HCT116 (cell line): ENCODE measurements at regions not wholly inside any gene's neighbourhood (a gene's known extent, or its start where the extent isn't known, plus 50 kb on each side); places are given as distances from the start of the nearest gene placed in this dataset.
A peak's percentile ranks its signal among the peaks of the same experiment; 100 is the strongest.

Experiments
- ATAC-seq: fragments of 200-7000 bp; cut with Tn5 transposase; 2 replicates; pipeline ENCODE4 v1.9.1; 2020; ENCODE audit warnings: mild to moderate bottlenecking, moderate library complexity
- BruUV-seq: library from RNA; stranded (reverse); fragments of 400-500 nt; replicated peaks from 2 replicates; lab custom pipeline; 2021; lab: Mats Ljungman, UMichigan
- CTCF ChIA-PET: fragments of 300-600 bp; sonication (Branson Sonifier 250); formaldehyde crosslinking; loops from one replicate; lab custom pipeline; 2021; ENCODE audit warnings: antibody characterized with exemption; lab: Charles Lee
- POLR2A ChIA-PET: fragments of 300-600, 350-600 bp; sonication (Branson Sonifier 250); formaldehyde crosslinking; loops from one replicate; lab custom pipeline; 2021; ENCODE audit warnings: antibody characterized with exemption; lab: Charles Lee
- RAD21 ChIA-PET, 2 experiments: fragments of 300-600 bp; sonication (Branson Sonifier 250); formaldehyde crosslinking; loops; one replicate each; lab custom pipeline; 2023; ENCODE audit warnings: low total read pairs in 2 of 2; ENCODE audit not compliant: uncharacterized antibody in 2 of 2, unreplicated experiment in 2 of 2, low non-redundant PET in 1 of 2; lab: Charles Lee
- DNase-seq: peaks from one replicate; pipeline ENCODE4 v3.0.0-alpha.2; 2010; ENCODE audit warnings: low read depth, low spot score
- H2AFZ ChIP-seq: fragments of 200-600 bp; shearing (Covaris generic), sonication (generic); 2 replicates; pipeline ENCODE4 v1.6.1; 2017; ENCODE audit warnings: low read depth, mixed run types, mixed read lengths, antibody characterized with exemption, low read length; ENCODE audit not compliant: poor library complexity, severe bottlenecking
- H3K27ac ChIP-seq: 2 replicates; pipeline ENCODE4 v1.5.1; 2012; ENCODE audit warnings: low read depth, low read length
- H3K27me3 ChIP-seq: fragments of 200-600 bp; sonication (generic); 2 replicates; pipeline ENCODE4 v1.6.1; 2016; ENCODE audit warnings: mixed run types, low read length, mixed read lengths; ENCODE audit not compliant: insufficient read depth
- H3K36me3 ChIP-seq, 2 experiments: fragments of 200-500 bp in 1 of 2; fragments of 200-600 bp in 1 of 2; sonication (Bioruptor generic) in 1 of 2; sonication (generic) in 1 of 2; 2 replicates each; pipeline versions ENCODE4 v1.5.1 to v1.6.1; 2014 to 2016; ENCODE audit warnings: low read length in 2 of 2, inconsistent platforms in 1 of 2, mixed read lengths in 1 of 2, mixed run types in 1 of 2; ENCODE audit not compliant: insufficient read depth in 2 of 2, control insufficient read depth in 1 of 2
- H3K4me1 ChIP-seq, 2 experiments: fragments of 200-600 bp in 1 of 2; sonication (generic) in 1 of 2; 2 replicates each; pipeline versions ENCODE4 v1.5.1 to v1.6.1; 2012 to 2017; ENCODE audit warnings: low read length in 2 of 2, inconsistent platforms in 1 of 2, mild to moderate bottlenecking in 1 of 2, mixed read lengths in 1 of 2, mixed run types in 1 of 2, moderate library complexity in 1 of 2; ENCODE audit not compliant: insufficient read depth in 2 of 2, control insufficient read depth in 1 of 2
- H3K4me2 ChIP-seq: fragments of 200-600 bp; sonication (generic); 2 replicates; pipeline ENCODE4 v1.6.1; 2017; ENCODE audit warnings: mixed run types, low read length, mixed read lengths
- H3K4me3 ChIP-seq, 2 experiments: fragments of 200-600 bp in 1 of 2; sonication (generic) in 1 of 2; replicated peaks in 1 of 2; 2 replicates each; pipeline ENCODE4 v1.5.1; 2011 to 2016; ENCODE audit warnings: low read length in 2 of 2, control low read depth in 1 of 2, low read depth in 1 of 2, mild to moderate bottlenecking in 1 of 2, mixed read lengths in 1 of 2, mixed run types in 1 of 2
- H3K79me2 ChIP-seq: fragments of 200-600 bp; sonication (generic); 2 replicates; pipeline ENCODE4 v1.6.1; 2017; ENCODE audit warnings: mild to moderate bottlenecking, mixed run types, low read length, moderate library complexity, mixed read lengths; ENCODE audit not compliant: insufficient read depth
- H3K9ac ChIP-seq: fragments of 200-600 bp; sonication (generic); 2 replicates; pipeline ENCODE4 v1.6.1; 2016; ENCODE audit warnings: low read length, mixed read lengths
- H3K9me2 ChIP-seq: fragments of 200-600 bp; sonication (generic), shearing (Covaris generic); 2 replicates; pipeline ENCODE4 v1.6.1; 2017; ENCODE audit warnings: mixed run types, mild to moderate bottlenecking, moderate library complexity; ENCODE audit not compliant: insufficient read depth
- H3K9me3 ChIP-seq, 2 experiments: fragments of 200-500 bp in 1 of 2; fragments of 200-600 bp in 1 of 2; sonication (Bioruptor generic) in 1 of 2; sonication (generic) in 1 of 2; 2 replicates each; pipeline ENCODE4 v1.6.1; 2014 to 2017; ENCODE audit warnings: low read length in 2 of 2, mixed read lengths in 2 of 2, inconsistent platforms in 1 of 2, low read depth in 1 of 2, mild to moderate bottlenecking in 1 of 2, mixed run types in 1 of 2, moderate library complexity in 1 of 2; ENCODE audit not compliant: control insufficient read depth in 1 of 2, insufficient read depth in 1 of 2
- H4K20me1 ChIP-seq: fragments of 200-600 bp; sonication (generic), shearing (Covaris generic); 2 replicates; pipeline ENCODE4 v1.6.1; 2017; ENCODE audit warnings: mixed run types, mild to moderate bottlenecking, moderate library complexity; ENCODE audit not compliant: insufficient read depth
- ELF1 ChIP-seq: IDR thresholded peaks from 2 replicates; pipeline ENCODE4 v1.6.1; 2012; ENCODE audit warnings: low read depth, borderline replicate concordance
- EZH2 ChIP-seq: fragments of 200-600 bp; sonication (generic); IDR thresholded peaks from 2 replicates; pipeline ENCODE4 v1.6.1; 2017; ENCODE audit warnings: antibody characterized with exemption, mixed run types
- EZH2phosphoT487 ChIP-seq: fragments of 200-600 bp; IDR thresholded peaks from 2 replicates; pipeline ENCODE4 v1.6.1; 2018; ENCODE audit warnings: antibody characterized with exemption, borderline replicate concordance
- FOSL1 ChIP-seq: IDR thresholded peaks from 2 replicates; pipeline ENCODE4 v1.6.1; 2012; ENCODE audit warnings: low read depth
- POLR2AphosphoS5 ChIP-seq: IDR thresholded peaks from 2 replicates; pipeline ENCODE4 v1.6.1; 2011; ENCODE audit warnings: mild to moderate bottlenecking, low read depth, low read length, moderate library complexity
- RAD21 ChIP-seq: IDR thresholded peaks from 2 replicates; pipeline ENCODE4 v1.6.1; 2012; ENCODE audit warnings: low read depth, mild to moderate bottlenecking
- YY1 ChIP-seq: IDR thresholded peaks from 2 replicates; pipeline ENCODE4 v1.6.1; 2011; ENCODE audit warnings: low read length, low read depth, moderate library complexity, mild to moderate bottlenecking; ENCODE audit not compliant: insufficient replicate concordance; ENCODE audit errors: extremely low read depth
- ZNF274 ChIP-seq: fragments of 200-500 bp; sonication (Bioruptor generic); IDR thresholded peaks from 2 replicates; pipeline ENCODE4 v1.6.1; 2014; ENCODE audit warnings: mild to moderate bottlenecking, low read depth, low read length, inconsistent platforms
- intact Hi-C: fragments of 100-400 bp; cut with micrococcal nuclease; formaldehyde crosslinking; loops from 2 replicates; pipeline ENCODE4 v1.10.0; 2022
- TF ChIP-seq, protein P1 (sequence below): IDR thresholded peaks from 2 replicates; pipeline ENCODE4 v1.6.1; 2012
- TF ChIP-seq, protein P2 (sequence below), 3 experiments: fragments of 200-600 bp in 1 of 3; sonication (generic) in 1 of 3; IDR thresholded peaks in 2 of 3; conservative IDR thresholded peaks in 1 of 3; 2 replicates each; pipeline ENCODE4 v1.5.1; 2012 to 2017; ENCODE audit warnings: low read depth in 2 of 3, low read length in 2 of 3, antibody characterized with exemption in 1 of 3, borderline replicate concordance in 1 of 3, control low read depth in 1 of 3, mild to moderate bottlenecking in 1 of 3, mixed read lengths in 1 of 3, mixed run types in 1 of 3, moderate library complexity in 1 of 3; ENCODE audit not compliant: insufficient read depth in 1 of 3
- TF ChIP-seq, protein P3 (sequence below): IDR thresholded peaks from 2 replicates; pipeline ENCODE4 v1.6.1; 2012; ENCODE audit warnings: low read depth

DNA sequence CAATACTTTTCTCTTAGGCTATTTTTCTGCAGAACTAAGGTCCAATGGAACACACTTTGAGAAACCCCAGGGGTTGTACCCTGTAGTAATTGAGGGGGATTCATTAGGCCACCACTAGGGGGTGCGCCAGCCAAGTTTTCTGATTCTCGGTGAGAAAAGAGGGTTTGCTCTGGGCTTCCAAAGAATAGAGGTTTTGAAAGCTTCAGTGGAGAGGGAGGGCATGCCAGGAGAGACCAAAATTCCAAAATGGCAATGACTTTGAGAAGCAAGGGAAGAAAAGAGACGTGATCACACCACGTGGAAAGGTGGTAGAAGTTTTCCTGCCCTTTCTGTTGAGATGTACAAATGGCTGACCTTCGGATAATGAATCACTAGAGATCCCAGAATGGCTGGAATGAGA is 323.3 kb downstream of the RPS6KC1 start:
- Histone ChIP-seq H3K4me2 (no peak overlapping the region), H3K27me3 (no peaks in the 10 kb centered on the region), H3K4me1 (no peaks in the 10 kb centered on the region), H3K79me2 (no peaks in the 10 kb centered on the region), H3K9me3 (no peaks in the 10 kb centered on the region), H3K9me2 (no peaks in the 10 kb centered on the region), H3K27ac (no peak overlapping the region), H3K36me3 (no peaks in the 10 kb centered on the region), H3K4me3 (no peak overlapping the region), H3K9ac (no peak overlapping the region)
- RAD21 ChIA-PET, result no interaction called here
- POLR2A ChIA-PET, result no interaction called here
- peak; percentile 88 for ATAC-seq
- peak; percentile 40 for DNase-seq
- TF ChIP-seq EZH2phosphoT487 (no peak), ZNF274 (no peak), RAD21 (peak; percentile 83), YY1 (no peak), ELF1 (no peak), EZH2 (no peak), FOSL1 (no peak), POLR2AphosphoS5 (no peak)
- TF ChIP-seq, protein P1, sequence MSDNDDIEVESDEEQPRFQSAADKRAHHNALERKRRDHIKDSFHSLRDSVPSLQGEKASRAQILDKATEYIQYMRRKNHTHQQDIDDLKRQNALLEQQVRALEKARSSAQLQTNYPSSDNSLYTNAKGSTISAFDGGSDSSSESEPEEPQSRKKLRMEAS, result no peak
- TF ChIP-seq, protein P2, sequence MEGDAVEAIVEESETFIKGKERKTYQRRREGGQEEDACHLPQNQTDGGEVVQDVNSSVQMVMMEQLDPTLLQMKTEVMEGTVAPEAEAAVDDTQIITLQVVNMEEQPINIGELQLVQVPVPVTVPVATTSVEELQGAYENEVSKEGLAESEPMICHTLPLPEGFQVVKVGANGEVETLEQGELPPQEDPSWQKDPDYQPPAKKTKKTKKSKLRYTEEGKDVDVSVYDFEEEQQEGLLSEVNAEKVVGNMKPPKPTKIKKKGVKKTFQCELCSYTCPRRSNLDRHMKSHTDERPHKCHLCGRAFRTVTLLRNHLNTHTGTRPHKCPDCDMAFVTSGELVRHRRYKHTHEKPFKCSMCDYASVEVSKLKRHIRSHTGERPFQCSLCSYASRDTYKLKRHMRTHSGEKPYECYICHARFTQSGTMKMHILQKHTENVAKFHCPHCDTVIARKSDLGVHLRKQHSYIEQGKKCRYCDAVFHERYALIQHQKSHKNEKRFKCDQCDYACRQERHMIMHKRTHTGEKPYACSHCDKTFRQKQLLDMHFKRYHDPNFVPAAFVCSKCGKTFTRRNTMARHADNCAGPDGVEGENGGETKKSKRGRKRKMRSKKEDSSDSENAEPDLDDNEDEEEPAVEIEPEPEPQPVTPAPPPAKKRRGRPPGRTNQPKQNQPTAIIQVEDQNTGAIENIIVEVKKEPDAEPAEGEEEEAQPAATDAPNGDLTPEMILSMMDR (IDR thresholded peaks at IDR 0.05 in 2 of 3, conservative IDR thresholded peaks at IDR 0.05 in 1 of 3; ENCODE audit: borderline replicate concordance in 1 of 3, insufficient read depth in 1 of 3, low read depth in 2 of 3, low read length in 2 of 3), result peak; percentile 62 to 98 (median 94); a peak in 5 of 6 replicates
- TF ChIP-seq, protein P3, sequence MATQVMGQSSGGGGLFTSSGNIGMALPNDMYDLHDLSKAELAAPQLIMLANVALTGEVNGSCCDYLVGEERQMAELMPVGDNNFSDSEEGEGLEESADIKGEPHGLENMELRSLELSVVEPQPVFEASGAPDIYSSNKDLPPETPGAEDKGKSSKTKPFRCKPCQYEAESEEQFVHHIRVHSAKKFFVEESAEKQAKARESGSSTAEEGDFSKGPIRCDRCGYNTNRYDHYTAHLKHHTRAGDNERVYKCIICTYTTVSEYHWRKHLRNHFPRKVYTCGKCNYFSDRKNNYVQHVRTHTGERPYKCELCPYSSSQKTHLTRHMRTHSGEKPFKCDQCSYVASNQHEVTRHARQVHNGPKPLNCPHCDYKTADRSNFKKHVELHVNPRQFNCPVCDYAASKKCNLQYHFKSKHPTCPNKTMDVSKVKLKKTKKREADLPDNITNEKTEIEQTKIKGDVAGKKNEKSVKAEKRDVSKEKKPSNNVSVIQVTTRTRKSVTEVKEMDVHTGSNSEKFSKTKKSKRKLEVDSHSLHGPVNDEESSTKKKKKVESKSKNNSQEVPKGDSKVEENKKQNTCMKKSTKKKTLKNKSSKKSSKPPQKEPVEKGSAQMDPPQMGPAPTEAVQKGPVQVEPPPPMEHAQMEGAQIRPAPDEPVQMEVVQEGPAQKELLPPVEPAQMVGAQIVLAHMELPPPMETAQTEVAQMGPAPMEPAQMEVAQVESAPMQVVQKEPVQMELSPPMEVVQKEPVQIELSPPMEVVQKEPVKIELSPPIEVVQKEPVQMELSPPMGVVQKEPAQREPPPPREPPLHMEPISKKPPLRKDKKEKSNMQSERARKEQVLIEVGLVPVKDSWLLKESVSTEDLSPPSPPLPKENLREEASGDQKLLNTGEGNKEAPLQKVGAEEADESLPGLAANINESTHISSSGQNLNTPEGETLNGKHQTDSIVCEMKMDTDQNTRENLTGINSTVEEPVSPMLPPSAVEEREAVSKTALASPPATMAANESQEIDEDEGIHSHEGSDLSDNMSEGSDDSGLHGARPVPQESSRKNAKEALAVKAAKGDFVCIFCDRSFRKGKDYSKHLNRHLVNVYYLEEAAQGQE, result no peak
- TF ChIP-seq, all 23 proteins: peak for 2
- BruUV-seq, result no TSS peak
- Histone ChIP-seq H2AFZ (no peak overlapping the region), H4K20me1 (no peaks in the 10 kb centered on the region)
- CTCF ChIA-PET, result interaction anchor here (1.0 kb wide), 1 partner anchor 748 kb away, joined by 5 read pairs; no protein-coding TSS in a partner anchor
- intact Hi-C loops, result loop anchor here (1.0 to 5.0 kb wide), 2 partner anchors 749 to 953 kb away; no protein-coding TSS in a partner anchor
